ENCODE measurements at regions not wholly inside any gene's neighbourhood (a gene's known extent, or its start where the extent isn't known, plus 50 kb on each side); places are given as distances from the start of the nearest gene placed in this dataset.
"Not testable (repeated sequence)": the region's sequence is repeated elsewhere in the genome, so short reads cannot be mapped to it uniquely, and the experiment has no call there.

- DNase-seq: no peak
Measured at GRCh38 chr1:185398599-185398998, 81.6 kb upstream of the IVNS1ABP start.

GRCh38 chr1:185398022-185398421 is 81.0 kb upstream of the IVNS1ABP start:
- no peak for DNase-seq

- no peak for DNase-seq
Measured at GRCh38 chr1:185397183-185397582, 80.1 kb upstream of the IVNS1ABP start.

GRCh38 chr1:185396126-185396525 is 79.1 kb upstream of the IVNS1ABP start:
- DNase-seq: no peak

- DNase-seq: no peak
Measured at GRCh38 chr1:185393815-185394214, 76.8 kb upstream of the IVNS1ABP start.

- no peak for DNase-seq
Measured at GRCh38 chr1:185393205-185393604, 76.2 kb upstream of the IVNS1ABP start.

GRCh38 chr1:185388815-185389214 is 71.8 kb upstream of the IVNS1ABP start:
- DNase-seq: no peak

GRCh38 chr1:185388346-185388745 is 71.3 kb upstream of the IVNS1ABP start:
- DNase-seq: no peak

GRCh38 chr1:185385991-185386390 is 68.9 kb upstream of the IVNS1ABP start:
- DNase-seq: no peak

- not testable (repeated sequence) for DNase-seq
Measured at GRCh38 chr1:185383805-185384204, 66.8 kb upstream of the IVNS1ABP start.

GRCh38 chr1:185377831-185378230 is 60.8 kb upstream of the IVNS1ABP start:
- DNase-seq: peak; percentile 58

GRCh38 chr1:185376840-185377635 is 60.0 kb upstream of the IVNS1ABP start:
- DNase-seq: peak; percentile 81

- DNase-seq: no peak
Measured at GRCh38 chr1:185376288-185376687, 59.2 kb upstream of the IVNS1ABP start.

- DNase-seq: peak; percentile 69
Measured at GRCh38 chr1:185375583-185375982, 58.5 kb upstream of the IVNS1ABP start.

- peak; percentile 79 for DNase-seq
Measured at GRCh38 chr1:185373813-185374529, 56.9 kb upstream of the IVNS1ABP start.

- no peak for DNase-seq
Measured at GRCh38 chr1:185369786-185370185, 52.7 kb upstream of the IVNS1ABP start.

GRCh38 chr1:185368913-185369491 is 52.0 kb upstream of the IVNS1ABP start:
- no peak for DNase-seq

- DNase-seq: no peak
Measured at GRCh38 chr1:185368313-185368855, 51.3 kb upstream of the IVNS1ABP start.

GRCh38 chr1:185367218-185367617 is 50.2 kb upstream of the IVNS1ABP start:
- DNase-seq: no peak

All from fibroblast of skin of back (primary cell).